GM12875 (cell line): ENCODE measurements at regions not wholly inside any gene's neighbourhood (a gene's known extent, or its start where the extent isn't known, plus 50 kb on each side); places are given as distances from the start of the nearest gene placed in this dataset.

Experiments
- H3K4me3 ChIP-seq: one replicate; pipeline ENCODE4 v1.5.1; 2011; ENCODE audit warnings: low read depth, low read length, control low read depth
- TF ChIP-seq, protein P1 (sequence below): IDR thresholded peaks from 2 replicates; pipeline ENCODE4 v1.5.1; 2011; ENCODE audit warnings: low read depth, mild to moderate bottlenecking, control low read depth, inconsistent platforms, low read length, moderate library complexity, borderline replicate concordance; ENCODE audit not compliant: insufficient read depth

DNA sequence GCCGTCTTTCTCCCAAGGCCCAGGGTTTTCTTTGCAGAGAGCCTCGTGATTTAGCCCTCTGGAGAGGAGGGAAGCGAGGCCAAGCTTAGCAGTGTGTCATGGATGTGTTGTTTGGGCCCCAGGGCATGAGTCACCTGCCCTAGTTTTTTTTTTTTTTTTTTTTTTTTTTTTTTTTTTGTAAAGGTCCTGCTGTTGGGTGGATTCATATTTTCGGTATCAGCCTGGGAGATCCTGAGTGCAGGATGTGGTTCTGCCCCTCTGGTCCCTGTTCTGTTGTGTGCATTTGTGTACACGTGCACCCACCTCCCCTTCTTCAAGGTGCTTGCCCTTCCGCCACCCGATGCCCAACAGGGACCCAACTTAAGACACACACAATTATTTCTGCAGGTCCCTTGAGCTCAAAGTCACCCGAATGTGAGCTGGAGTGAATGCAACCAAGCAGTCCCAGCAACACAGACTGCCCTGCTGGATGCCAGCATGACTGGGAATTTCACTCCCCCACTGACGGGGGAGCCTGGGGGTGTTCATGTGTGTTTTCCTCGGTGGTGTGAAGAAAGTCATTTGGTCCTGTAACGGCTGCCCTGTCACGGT is 265.8 kb upstream of the TNRC6C start:
- TF ChIP-seq, protein P1, sequence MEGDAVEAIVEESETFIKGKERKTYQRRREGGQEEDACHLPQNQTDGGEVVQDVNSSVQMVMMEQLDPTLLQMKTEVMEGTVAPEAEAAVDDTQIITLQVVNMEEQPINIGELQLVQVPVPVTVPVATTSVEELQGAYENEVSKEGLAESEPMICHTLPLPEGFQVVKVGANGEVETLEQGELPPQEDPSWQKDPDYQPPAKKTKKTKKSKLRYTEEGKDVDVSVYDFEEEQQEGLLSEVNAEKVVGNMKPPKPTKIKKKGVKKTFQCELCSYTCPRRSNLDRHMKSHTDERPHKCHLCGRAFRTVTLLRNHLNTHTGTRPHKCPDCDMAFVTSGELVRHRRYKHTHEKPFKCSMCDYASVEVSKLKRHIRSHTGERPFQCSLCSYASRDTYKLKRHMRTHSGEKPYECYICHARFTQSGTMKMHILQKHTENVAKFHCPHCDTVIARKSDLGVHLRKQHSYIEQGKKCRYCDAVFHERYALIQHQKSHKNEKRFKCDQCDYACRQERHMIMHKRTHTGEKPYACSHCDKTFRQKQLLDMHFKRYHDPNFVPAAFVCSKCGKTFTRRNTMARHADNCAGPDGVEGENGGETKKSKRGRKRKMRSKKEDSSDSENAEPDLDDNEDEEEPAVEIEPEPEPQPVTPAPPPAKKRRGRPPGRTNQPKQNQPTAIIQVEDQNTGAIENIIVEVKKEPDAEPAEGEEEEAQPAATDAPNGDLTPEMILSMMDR: no peak
- H3K4me3 ChIP-seq: no peak overlapping the region

DNA sequence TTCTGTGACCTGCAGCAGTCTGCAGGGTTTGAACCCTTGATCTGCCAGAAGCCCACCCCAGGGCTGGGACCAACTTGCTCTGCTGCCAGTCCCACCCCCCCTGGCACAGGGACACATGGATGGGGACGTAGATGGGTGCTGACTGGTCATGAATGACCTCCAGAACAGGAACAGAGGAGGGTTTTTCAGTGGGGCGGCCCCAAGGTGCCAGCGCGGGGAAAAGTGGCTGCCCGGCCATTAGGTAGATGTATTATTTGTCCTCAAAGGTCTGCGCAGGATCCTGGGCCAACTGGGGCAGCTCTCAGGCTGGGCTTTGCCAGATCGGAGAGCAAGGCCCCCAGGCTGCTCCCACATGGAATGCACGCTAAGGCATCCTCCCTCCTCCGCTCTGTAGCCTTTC is 265.2 kb upstream of the TNRC6C start:
- TF ChIP-seq, protein P1: no peak
- no peak overlapping the region for H3K4me3 ChIP-seq

DNA sequence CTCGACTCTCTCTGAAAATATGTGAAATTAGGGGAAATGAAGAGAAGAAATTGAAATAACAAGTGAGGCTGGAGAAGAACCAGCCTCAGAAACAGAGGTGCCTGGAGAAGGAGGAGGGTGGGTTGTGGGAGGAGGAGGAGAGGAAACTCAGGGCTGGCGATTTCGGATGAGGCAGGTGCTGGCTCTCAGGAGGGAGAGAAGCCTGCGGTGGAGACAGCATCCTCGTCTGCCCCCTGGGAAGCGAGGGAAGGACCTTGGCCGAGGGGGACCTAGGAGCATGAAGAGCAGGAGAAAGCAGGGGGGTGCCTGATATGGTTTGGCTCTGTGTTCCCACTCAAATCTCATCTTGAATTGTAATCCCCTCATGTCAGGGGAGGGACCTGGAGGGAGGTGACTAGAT is 264.7 kb upstream of the TNRC6C start:
- TF ChIP-seq, protein P1: no peak

DNA sequence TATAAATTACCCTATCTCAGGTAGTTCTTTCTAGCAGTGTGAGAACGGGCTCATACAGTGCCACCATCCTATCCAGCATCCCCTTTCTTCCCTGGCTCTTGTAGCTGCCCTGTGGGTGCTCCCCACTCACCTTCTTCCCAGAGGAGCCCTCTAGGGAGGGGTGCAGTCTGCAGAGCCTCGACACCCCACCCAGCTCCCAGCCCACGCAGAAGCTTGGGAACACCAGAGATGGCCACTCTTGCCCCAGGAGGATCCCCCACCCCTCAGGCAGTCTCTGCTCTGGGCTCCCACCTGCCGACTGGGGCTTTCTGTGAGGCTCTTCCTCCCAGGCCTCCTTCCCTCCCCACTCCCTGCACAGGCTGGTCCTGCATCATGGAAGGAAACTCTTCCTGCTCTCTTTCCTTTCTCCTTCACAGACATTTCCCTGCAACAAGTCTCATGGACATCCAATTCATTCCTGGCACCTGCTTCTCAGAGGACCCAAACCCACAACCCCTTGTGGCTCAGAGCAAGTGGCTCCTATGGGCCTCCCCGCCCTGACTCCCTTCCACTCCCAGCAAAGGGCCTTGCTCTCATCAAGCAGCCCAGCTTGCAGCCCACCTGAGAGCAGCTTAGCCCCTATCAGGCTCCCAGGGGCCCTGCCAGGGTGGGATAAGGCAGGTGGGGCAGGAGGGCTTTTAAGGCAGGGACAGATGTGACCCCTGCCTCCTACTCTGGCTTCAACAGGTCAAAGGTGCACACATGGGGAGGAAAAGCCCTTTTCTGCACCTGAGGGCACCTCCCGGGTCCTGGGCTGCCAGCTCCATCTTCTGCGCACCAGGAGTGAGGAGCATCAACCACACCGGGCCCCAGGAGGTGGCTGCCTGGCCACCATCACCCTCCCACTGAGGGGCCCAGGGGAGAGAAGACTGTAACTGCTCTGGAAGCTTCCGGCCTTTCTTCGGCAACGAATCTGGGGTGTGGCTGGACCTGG is 263.8 kb upstream of the TNRC6C start:
- TF ChIP-seq, protein P1: no peak
- H3K4me3 ChIP-seq: no peak overlapping the region

More for the DNA sequence above, 264.7 kb upstream of the TNRC6C start:
- no peak overlapping the region for H3K4me3 ChIP-seq

DNA sequence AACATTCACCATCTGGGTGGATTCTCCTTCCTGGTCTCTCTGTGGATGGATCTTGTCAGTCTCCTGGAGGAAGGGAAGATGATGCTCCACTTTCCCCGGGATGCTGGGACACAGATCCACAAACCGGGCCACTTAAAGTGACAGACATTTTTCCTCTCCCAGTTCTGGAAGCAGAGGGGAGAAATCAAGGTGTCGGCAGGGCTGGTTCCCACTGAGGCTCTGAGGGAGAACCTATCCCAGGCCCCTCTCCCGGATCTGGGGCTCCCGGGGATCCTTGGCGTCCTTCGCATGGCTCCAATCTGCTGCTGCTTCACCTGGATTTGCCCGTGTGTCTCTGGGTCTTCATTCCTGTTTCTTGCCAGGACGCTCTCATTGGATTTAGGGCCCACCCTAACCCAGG is 263.1 kb upstream of the TNRC6C start:
- no peak overlapping the region for H3K4me3 ChIP-seq
- TF ChIP-seq, protein P1: no peak

DNA sequence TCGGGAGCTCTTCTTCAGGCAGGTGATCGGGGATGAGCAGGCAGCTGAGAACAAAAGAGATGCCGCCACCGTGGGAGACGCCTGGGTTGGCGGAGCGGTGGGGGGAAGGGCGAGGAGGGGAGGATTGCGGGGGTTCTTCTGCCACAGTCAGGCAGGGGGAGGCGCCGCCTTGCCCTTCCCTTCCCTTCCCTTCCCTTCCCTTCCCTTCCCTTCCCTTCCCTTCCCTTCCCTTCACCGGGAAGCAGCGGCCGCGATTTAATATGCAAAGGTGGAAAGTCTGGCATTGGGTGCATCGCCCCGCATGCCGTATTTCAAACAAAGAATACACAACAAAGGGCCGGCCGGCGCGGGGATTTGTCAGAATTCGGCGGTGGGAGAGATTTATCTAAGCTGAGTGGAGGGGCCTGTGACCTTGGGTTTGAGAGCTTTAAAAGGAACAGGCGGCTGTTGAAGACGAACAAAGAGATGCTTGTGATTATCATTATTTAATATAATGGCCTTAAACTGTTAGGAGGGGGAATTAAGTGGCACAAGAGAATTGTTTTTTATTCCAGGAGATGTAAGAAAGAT is 262.3 kb upstream of the TNRC6C start:
- TF ChIP-seq, protein P1: no peak
- no peak overlapping the region for H3K4me3 ChIP-seq
